NCI-H69 (cell line): ENCODE measurements at regions not wholly inside any gene's neighbourhood (a gene's known extent, or its start where the extent isn't known, plus 50 kb on each side); places are given as distances from the start of the nearest gene placed in this dataset.
"Not testable (repeated sequence)": the region's sequence is repeated elsewhere in the genome, so short reads cannot be mapped to it uniquely, and the experiment has no call there.

Experiments
- DNase-seq: peaks from one replicate; lab custom pipeline; 2025; lab: John Stamatoyannopoulos, UW

DNA sequence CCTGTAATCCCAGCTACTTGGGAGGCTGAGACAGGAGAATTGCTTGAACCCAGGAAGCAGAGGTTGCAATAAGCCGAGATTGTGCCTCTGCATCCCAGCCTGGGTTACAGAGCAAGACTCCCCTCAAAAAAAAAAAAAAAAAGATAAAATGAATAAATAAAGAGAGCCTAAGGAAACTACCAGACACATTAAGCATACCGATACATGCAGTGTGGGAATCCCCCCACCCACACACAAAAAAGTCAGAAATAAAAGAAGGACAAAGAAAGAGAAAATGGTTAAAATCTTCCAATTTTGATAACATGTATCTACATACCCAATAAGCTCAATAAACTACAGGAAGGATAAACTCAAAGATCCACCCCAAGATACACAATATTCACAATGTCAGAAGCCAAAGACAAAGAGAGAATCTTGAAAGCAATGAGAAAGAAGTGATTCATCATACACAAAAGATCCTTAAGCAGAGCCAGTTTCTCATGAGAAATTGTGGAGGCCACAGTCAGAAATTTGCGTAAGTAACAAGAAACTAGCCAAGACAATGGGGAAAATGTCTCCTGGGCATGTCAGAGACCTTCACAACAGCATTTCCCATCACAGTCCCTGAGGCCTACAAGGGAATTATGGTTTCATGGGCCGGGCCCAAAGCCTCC lies 1197.0 kb downstream of the AMY1C start:
- no peak for DNase-seq

DNA sequence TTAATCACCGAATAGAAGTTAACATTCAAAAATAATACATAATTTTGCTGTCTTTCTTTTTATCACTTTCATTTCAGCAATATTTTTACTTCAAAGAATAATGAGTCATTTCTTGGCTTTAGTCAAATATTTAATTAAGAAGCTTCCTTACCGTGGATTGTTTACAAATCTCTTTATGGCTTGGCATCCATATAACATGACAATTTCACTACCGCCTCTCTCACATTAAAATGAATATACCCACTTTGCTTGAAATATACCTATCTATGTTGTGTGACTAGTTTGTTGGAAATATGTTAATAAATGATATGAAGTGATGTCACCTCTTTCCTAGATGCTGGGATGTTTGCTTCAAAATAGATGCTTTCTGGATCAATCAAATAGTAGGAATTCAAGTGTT lies 1203.9 kb downstream of the AMY1C start:
- peak; percentile 50 for DNase-seq

DNA sequence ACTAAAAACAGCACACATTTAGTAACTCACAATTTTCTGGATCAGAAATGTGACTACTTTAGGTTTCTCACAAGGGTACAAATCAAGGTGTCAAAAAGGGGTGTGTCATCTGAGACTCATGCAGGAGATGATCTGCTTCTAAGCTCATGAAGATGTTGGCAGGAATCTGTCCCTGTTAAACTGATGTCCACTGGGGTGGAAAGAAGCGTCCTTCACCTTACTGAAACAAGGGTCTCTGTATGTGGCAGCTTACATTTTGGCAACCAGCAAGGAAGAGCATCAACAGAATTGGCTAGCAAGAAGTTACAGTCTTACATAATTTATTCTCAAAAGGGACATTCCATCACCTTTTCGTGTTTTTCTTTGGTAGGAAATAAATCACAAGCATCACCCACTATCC lies 1223.8 kb downstream of the AMY1C start:
- DNase-seq, result no peak

DNA sequence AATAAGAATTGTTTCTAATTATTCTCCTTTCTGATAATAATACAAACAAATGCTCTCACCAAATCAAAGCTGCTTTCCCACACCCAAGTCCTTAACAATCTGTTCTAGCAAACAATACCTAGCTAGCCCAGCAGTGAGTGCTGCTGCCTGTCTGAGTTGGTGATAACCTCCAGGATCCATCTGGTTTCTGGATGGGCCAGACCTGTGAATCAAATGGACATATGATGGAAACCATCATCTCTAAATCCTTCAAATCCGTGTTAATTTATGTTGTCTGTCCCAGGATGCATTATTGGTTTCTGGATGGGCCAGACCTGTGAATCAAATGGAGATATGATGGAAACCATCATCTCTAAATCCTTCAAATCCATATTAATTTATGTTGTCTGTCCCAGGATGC lies 1230.0 kb downstream of the AMY1C start:
- no peak for DNase-seq

DNA sequence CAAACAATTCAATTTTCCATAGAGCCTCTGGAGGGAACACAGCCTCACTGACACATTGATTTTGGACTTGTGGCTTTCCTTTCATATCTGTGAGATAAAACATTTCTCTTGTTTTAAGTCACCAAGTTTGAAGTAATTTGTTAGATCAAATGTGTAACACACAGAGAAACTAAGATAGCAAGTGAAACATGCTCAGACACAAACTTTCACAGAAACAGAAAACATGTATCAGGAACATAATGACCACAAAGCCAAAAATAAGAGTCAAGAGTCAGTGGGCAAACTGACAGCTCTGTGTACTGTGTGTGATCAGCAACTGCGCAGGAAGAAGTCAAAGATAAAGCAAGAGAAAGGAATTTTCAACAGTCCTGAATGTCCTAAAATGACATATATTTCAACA lies 1237.5 kb downstream of the AMY1C start:
- DNase-seq, result peak; percentile 1

DNA sequence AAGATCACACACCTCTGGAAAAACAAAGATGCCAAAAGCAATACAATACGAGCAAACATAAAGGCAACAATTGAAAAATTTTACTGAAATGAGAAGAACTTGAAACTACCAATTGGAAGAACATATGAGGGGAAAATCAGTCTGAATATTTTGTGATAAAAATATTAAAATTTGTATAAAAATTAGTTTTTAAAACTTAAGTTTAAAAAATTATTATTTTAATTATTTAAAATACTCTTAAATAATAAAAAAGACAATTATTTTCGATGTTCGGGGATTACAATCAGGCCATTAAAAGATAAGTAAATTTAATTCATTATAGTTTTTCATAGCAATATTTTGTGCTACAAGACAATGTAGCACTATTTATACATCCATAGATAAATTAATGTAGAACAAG lies 1239.3 kb downstream of the AMY1C start:
- DNase-seq, result no peak

DNA sequence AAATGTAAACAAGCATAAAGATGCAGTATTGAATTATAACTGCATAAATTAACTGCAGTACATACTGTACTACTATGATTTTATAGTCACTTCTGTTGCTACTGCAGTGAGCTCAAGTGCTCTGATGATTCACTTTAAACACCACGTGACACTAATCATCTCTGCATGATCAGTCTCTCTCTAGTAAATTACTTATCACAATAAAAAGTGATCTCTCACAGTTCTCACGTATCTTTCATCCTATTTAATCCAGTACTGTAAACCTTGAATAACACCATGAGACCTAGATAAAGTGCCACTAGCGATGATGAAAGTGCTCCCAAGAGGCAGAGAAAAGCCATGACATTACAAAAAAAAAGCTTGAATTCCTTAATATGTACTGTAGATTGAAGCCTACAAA lies 1242.0 kb downstream of the AMY1C start:
- peak; percentile 83 for DNase-seq

DNA sequence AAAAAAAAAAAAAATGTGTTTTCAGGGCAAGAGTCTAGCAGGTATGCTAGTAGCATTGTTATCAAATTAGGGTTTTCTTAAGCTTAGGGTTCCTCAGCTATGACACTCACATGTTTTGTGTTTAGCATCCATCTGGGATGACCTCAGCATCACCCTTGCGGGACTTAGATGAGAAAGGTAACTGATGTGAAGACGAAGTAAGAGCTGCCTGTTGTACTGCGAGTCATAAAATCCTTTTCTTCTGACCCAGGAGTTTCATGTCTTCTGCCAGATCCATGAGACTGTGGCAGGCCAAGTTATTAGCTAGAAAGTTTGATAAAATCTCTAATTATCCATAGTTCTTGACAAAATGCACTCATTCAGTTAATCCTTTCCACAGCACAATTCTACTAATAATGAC lies 1251.1 kb downstream of the AMY1C start:
- no peak for DNase-seq

DNA sequence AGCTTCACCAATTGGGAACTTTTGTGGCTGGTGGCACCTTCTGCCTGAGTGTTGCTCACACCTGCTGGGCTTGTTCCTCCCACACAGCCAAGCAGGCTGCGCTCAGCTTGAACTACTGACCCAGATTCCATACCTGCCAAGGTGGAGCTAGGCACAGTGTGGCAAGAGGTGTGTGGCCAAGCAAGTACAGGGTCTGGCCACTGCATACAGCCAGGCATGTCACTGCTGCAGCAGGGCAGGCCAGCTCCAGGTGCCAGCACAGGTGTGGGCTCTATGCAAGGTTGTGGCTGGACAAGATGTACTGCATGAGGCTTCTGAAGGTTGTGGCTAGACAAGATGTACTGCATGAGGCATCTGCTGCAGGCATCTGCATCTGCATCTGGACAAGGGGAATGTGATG lies 1254.8 kb downstream of the AMY1C start:
- no peak for DNase-seq

DNA sequence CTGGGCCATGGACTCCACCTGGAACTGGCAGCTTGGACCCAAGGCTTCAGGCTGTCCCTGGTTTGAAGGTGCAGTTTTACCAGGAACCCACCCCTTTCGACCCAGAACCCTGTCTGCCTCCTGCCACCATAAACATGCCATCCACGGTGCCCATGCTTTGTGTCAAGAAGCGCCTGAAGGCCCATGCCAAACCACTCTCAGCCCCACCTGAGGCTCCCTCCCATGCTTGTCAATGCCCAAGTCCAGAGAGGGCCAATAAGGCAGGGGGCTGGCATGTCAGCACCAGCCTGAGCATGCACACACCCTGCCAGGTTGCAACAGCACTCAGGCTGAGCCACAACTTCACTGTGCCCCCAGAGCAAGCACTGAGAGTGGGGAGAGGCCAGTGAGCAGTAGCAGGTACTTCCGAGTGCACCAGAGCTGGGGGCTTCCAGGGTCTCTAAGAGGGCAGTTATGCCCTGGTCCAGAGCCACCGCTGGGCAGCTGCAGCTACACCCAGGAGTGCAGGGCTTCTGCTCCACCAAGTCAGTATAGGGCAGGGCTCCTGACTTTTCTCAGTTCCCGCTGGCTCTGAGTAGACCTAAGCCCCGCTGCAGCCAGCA lies 1256.0 kb downstream of the AMY1C start:
- DNase-seq, result no peak

DNA sequence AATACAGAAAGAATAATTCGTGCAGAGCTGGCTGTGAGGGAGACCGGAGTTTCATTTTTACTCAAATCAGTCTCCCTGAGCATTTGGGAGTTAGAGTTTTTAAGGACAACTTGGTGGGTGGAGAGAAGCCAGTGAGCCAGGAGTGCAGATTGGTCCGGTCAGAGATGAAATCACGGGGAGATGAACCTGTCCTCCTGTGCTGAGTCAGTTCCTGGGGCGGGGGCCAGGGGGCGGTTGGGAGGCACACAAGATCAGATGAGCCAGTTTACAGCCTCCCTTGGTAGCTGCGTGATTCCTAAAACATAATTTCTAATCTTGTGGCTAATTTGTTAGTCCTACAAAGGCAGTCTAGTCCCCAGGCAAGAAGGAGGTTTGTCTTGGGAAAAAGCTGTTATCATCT lies 1267.9 kb downstream of the AMY1C start:
- no peak for DNase-seq

DNA sequence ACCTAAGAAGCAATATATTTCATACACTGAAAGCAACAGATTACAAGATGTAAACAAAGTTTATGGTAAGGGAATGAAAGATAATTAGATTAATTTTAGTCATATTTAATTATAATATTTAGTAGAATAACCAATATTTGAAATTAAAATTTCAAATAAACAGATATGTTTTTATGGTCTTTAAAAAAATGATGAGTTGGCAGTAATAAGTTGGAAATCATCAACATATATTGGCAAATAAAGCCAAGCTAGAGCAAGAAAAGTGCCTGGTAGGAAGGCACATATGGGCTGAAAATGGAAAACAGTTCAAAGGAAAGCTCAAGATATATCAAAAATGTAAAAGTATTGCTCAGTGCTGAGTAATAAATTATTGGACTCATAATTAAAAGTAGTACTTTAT lies 1274.0 kb downstream of the AMY1C start:
- no peak for DNase-seq

DNA sequence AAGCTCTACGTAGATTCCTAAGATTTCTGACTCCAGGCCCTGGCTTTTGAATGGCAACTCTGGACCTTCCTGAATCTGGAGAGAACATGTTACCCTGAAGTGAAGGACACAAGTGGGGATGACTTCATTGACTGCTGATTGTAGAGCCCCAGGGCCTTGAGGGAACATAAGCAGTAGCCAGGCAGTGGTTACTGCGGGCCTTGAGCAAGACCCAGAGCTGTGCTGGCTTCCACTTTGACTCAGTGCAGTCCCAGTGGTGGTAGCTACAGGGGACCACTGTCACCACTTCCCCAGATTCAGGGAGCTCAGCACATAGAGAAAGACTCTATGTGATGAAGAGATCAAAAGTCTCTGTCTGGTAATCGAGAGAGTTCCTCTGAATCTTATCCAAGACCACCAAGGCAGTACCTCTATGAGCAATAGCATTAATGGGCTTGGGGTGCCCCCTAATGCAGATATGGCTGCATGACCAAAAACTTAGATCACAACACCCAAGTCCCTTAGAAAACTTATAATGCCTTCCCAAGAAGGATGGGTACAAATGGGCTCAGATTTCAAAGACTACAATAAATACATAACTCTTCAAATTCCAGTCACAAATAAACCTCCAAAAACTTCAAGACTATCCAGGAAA lies 1278.3 kb downstream of the AMY1C start:
- peak; percentile 16 for DNase-seq

DNA sequence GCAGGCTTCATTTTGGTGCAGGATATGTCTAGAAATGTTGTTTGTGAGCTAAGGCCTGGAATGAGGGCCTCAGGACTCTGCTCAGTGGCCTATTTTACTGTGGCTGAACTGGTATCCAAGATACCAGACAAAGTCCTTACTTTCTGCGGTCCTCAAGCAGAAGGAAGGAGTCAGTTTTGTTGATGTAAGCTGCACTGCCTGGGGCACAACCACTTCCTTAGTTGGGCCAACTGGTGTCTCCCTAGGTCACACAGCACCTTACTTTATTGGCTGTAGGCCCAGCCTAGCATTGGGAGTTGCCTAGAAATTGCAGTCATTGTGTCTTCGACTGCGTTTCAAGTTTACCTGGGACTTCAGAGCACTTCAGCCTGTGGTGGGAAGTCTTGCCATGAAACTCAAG lies 1322.7 kb downstream of the AMY1C start:
- DNase-seq, result peak; percentile 5

DNA sequence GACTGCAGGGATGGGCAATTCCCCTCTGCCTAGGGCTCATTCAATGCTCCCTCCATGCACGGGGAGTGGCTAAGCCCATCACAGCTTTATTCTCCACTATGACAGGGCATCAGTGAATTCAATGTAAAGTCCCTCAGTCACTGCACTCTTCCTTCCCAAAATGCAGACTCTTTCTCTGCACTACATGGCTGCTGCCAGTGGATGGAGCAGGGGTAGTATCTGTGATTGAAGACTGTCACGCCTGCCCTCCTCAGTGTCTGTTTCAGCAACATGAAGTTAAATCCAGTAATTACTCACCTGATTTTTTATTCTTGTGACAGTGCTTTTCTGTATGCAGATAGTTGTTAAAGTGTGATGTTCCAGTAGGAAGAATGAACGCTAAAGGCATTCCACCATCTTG lies 1323.2 kb downstream of the AMY1C start:
- DNase-seq, result peak; percentile 1

DNA sequence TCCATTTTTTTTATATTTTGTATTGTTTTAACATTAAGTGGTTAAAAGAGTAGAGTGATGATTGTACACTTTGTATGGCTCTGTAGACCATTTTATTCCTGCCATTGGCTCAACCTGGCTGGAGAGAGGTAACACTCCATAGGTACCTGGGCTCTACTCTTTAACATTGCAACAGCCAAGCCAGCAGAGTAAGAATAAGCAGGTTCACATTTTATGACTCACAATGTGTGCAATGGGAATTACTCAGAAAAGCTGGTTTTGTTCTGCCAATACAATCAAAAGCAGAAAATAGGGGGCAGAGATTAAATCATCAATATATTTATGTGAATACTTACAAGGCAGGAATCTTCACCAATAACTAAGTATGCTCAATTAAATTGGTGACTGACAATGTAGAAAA lies 1324.0 kb downstream of the AMY1C start:
- no peak for DNase-seq

DNA sequence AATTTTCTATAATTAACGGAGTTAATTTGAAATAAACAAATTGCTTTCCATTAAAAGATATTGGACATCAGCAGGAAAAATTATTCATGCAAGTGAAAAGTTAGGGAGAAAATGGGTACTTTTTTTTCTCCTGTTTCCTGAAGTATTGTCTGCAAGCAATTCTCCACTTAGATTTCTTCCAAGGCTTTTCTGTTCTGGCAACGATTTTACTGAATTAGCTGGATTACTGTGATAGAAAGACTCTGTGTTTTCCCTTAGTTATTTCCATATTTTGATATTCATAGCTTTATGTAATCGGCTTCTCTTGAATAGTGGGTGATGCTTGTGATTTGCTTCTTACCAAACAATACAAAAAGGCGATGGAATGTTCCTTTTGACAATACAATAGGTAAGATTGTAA lies 1333.9 kb downstream of the AMY1C start:
- DNase-seq, result no peak

DNA sequence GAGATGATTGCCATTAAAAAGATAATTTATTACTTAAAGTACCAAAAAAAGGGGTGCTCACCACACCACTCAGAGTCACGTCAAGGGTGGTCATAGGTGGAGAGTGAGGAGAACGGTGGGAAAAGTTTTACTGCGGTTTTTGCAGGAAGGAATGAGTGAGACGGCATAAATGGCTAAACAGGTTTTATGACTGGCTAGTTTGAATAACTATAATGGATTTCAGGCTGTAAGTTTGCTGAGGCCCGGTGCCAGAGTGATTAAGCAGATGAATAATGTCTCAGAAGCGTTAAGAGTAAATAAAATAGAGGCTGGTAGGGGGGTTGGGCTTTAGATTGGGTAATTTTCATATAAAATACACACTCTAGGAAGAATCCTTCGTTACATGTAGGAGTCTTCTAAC lies 1337.8 kb downstream of the AMY1C start:
- peak; percentile 65 for DNase-seq

DNA sequence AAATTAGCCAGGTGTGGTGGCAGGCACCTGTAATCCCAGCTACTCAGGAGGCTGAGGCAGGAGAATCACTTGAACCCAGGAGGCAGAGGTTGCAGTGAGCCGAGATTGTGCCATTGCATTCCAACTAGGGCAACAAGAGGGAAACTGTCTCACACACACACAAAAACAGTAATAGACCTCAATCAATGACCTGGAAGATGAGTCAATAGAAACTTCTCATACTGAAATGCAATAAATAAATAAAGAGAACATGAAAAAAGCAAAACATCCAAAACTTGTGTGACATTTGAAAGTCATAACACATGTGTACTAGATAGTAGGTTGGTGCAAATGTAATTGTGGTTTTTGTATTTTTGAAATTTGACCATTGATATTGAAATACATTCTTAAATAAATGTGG lies 1338.5 kb downstream of the AMY1C start:
- no peak for DNase-seq

DNA sequence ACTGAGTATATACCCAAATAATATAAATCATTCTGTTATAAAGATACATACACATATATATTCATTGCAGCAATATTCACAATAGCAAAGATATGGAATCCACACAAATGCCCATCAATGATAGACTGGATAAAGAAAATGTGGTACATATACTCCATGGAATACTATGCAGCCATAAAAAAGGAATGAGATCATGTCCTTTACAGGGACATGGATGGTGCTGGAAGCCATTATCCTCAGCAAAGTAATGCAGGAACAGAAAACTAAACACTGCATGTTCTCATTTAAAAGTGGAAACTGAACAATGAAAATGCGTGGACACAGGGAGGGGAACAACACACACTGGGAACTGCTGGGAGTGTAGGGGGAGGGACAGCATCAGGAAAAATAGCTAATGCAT lies 1344.2 kb downstream of the AMY1C start:
- not testable (repeated sequence) for DNase-seq

DNA sequence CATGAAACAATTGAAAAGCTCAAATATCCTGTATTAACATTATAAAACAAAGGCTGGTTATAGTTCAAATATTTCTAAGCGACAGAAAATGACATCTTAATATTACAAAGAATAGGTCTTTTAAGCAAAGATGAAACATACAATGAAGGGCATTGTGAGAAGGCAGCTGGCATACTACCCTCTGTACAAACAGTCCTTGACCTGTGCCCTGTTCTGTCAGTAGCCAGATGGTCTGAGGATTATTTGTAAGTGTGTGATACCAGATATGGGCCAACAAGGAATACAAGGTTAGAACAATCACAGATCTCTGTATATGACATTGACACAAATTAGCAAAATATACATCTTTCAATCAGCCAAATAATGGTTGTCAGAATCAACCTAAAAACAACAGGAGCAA lies 1350.4 kb downstream of the AMY1C start:
- DNase-seq, result peak; percentile 81

DNA sequence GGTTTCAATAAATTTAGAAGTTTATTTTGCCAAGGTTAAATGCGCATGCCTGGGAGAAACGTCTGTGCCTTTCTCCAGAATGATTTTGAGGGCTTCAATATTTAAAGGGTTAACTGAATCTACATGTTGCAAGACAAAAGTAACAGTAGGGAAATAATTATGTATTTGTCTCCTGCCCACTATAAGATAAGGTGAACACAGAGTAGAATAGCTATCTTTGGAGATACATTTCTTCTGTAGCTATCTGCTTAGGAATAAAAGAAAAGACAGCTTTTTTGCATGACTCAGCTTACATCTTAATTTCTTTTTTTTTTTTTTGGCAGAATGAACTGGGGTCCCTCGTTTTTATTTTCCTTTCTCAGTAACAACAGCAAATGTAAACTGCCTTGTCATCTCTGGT lies 1351.6 kb downstream of the AMY1C start:
- no peak for DNase-seq

DNA sequence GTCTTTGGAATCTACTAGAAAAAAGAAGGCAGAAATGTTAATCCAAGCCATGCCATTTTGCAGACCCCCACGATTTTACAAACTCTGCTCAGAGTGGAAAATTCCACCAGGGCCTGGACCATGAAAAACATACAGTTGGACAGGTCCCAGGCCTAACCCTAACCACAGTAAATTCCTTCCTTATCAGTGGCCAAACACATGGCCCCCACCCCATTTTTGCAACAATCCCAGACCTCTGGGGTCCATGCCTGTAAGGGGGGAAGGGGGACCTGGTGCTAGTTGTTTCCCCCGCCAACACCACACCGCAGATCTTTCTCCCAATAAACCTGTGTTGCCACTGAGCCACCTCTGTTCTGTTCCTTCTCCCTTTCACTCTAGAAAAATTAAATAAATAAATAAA lies 1352.7 kb downstream of the AMY1C start:
- DNase-seq, result no peak

DNA sequence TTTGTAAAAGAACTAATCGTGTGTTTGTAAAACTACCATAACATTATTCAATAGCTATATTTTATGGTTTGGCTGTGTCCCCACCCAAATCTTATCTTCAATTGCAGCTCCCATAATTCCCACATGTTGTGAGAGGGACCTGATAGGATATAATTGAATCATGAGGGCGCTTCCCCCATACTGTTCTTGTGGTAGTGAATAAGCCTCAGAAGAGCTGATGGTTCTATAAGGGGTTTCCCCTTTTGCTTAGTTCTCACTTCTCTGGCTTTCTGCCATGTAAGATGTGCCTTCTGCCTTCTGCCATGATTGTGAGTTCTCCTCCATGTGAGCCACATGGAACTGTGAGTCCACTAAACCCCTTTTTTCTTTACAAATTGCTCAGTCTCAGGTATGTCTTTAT lies 1372.3 kb downstream of the AMY1C start:
- DNase-seq, result no peak
